ENCODE measurements at regions not wholly inside any gene's neighbourhood (a gene's known extent, or its start where the extent isn't known, plus 50 kb on each side); places are given as distances from the start of the nearest gene placed in this dataset.
"Not testable (repeated sequence)": the region's sequence is repeated elsewhere in the genome, so short reads cannot be mapped to it uniquely, and the experiment has no call there.

DNA sequence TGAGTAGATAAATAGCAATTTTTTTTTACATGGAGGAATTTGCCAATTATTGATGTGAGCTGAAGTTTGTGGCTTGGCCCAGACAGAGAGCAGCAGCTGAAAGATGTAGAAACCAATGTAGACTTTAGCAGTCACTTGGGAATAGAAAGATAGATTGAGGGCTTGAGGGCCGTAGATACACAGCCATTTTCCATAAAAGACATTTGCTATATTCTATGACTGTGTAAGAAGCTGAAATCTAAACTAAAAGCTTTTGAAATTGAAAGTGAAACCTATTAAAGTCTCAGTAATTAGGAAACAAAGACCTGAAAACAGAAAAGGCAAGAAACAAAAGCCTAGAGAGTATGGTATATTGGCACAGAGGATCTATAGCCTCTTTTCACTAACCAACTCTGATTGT, 332.7 kb downstream of the CENPW start:
- H3K4me3 ChIP-seq (ENCODE audit: low read depth, low read length): no peak overlapping the region
- TF ChIP-seq CTCF (IDR thresholded peaks at IDR 0.05; ENCODE audit: borderline replicate concordance, insufficient read depth, low read depth, low read length): no peak

DNA sequence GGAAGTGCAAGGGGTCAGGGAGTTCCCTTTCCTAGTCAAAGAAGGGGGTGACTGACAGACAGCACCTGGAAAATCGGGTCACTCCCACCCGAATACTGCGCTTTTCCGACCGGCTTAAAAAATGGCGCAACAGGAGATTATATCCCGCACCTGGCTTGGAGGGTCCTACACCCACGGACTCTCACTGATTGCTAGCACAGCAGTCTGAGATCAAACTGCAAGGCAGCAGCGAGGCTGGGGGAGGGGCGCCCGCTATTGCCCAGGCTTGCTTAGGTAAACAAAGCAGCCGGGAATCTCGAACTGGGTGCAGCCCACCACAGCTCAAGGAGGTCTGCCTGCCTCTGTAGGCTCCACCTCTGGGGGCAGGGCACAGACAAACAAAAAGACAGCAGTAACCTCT, 333.8 kb downstream of the CENPW start:
- H3K4me3 ChIP-seq (ENCODE audit: low read depth, low read length): not testable (repeated sequence)

GRCh38 chr6:126682440-126682839, 342.5 kb downstream of the CENPW start:
- no peak for TF ChIP-seq CTCF (IDR thresholded peaks at IDR 0.05; ENCODE audit: borderline replicate concordance, insufficient read depth, low read depth, low read length)
- no peak overlapping the region for H3K4me3 ChIP-seq (ENCODE audit: low read depth, low read length)

DNA sequence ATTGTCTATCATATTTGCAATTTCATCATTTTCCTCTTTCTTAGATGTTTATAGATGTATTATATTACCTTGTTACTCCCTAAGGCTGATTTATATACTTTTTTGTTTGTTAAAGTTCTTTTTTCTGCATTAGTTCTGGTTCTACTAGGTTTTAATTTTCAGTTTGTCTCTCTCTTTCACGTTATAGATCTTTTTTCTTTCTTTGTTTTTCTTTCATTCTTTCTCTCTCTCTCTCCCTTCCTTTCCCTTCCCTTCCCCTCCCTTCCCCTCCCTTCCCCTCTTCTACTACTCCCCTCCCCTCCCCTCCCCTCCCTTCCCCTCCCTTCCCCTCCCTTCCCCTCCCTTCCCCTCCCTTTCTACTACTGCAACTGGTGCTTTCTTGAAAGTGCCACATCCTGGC, 345.3 kb downstream of the CENPW start:
- TF ChIP-seq CTCF (IDR thresholded peaks at IDR 0.05; ENCODE audit: borderline replicate concordance, insufficient read depth, low read depth, low read length): no peak
- no peak overlapping the region for H3K4me3 ChIP-seq (ENCODE audit: low read depth, low read length)

- TF ChIP-seq CTCF (IDR thresholded peaks at IDR 0.05; ENCODE audit: borderline replicate concordance, insufficient read depth, low read depth, low read length): no peak
Measured at GRCh38 chr6:126696921-126697693, 357.2 kb downstream of the CENPW start.

DNA sequence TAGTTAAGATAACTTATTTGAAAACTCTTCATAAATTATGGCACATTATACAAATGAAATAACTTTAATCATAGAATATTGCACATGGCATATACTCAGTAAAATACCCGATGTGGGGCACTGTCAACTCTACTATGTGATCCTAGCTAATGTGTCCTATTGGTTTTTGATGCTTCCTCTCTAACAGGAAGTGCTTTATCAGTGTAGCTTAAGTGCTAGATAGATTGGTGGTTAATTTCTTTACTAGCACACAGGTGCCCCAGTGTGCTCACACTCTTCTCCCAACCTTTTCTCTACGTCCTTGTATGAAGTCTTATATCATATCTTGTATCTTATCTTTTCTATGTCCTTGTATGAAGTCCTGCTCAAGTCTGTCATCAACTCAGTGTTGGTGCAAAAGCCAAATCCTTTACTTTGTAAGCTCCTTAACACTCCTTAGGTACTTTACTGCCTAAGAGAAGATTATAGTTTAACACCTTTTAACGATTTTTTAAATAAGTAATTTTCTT, 358.9 kb downstream of the CENPW start:
- no peak for TF ChIP-seq CTCF (IDR thresholded peaks at IDR 0.05; ENCODE audit: borderline replicate concordance, insufficient read depth, low read depth, low read length)
- no peak overlapping the region for H3K4me3 ChIP-seq (ENCODE audit: low read depth, low read length)

More at GRCh38 chr6:126696921-126697693, 357.2 kb downstream of the CENPW start:
- H3K4me3 ChIP-seq (ENCODE audit: low read depth, low read length): no peak overlapping the region

GRCh38 chr6:126701676-126702560, 362.0 kb downstream of the CENPW start:
- no peak for TF ChIP-seq CTCF (IDR thresholded peaks at IDR 0.05; ENCODE audit: borderline replicate concordance, insufficient read depth, low read depth, low read length)
- no peak overlapping the region for H3K4me3 ChIP-seq (ENCODE audit: low read depth, low read length)
